H1 (cell line): ENCODE measurements at regions not wholly inside any gene's neighbourhood (a gene's known extent, or its start where the extent isn't known, plus 50 kb on each side); places are given as distances from the start of the nearest gene placed in this dataset.

ENCODE experiments used
- CTCF ChIA-PET: fragments of 300-600 bp; sonication (Branson Sonifier 250); formaldehyde crosslinking; loops from one replicate; lab custom pipeline; 2021; ENCODE audit not compliant: partially characterized antibody; lab: Charles Lee
- POLR2A ChIA-PET: fragments of 300-600 bp; sonication (Branson Sonifier 250); formaldehyde crosslinking; loops from one replicate; lab custom pipeline; 2021; ENCODE audit warnings: inconsistent platforms; ENCODE audit not compliant: partially characterized antibody; lab: Charles Lee
- DNase-seq, 2 experiments: peaks; one replicate each; pipeline versions ENCODE4 v3.0.0 to v3.0.0-alpha.2; 2010 to 2022; ENCODE audit warnings: low spot score in 2 of 2, low read depth in 1 of 2, mixed read lengths in 1 of 2
- FAIRE-seq: peaks from 2 replicates; lab custom pipeline; 2011; peaks lifted over from hg19 to GRCh38; lab: Jason Lieb, UNC
- H2AFZ ChIP-seq: 2 replicates; pipeline ENCODE4 v1.8.1; 2012; ENCODE audit warnings: low read length, inconsistent platforms
- H2AK5ac ChIP-seq: 2 replicates; pipeline ENCODE4 v1.6.1; 2013; ENCODE audit warnings: low read depth, low read length
- H2BK120ac ChIP-seq: replicated peaks from 2 replicates; pipeline ENCODE3; 2013; ENCODE audit warnings: low read depth, low read length, inconsistent platforms
- H2BK12ac ChIP-seq: 2 replicates; pipeline ENCODE4 v1.6.1; 2013; ENCODE audit warnings: low read depth, low read length
- H2BK15ac ChIP-seq: 2 replicates; pipeline ENCODE4 v1.6.1; 2013; ENCODE audit warnings: low read length
- H2BK20ac ChIP-seq: 2 replicates; pipeline ENCODE4 v1.6.1; 2013; ENCODE audit warnings: low read length
- H2BK5ac ChIP-seq: 2 replicates; pipeline ENCODE4 v1.6.1; 2013; ENCODE audit warnings: low read depth, low read length
- H3K14ac ChIP-seq: 2 replicates; pipeline ENCODE4 v1.6.1; 2013; ENCODE audit warnings: inconsistent platforms; ENCODE audit not compliant: insufficient read length
- H3K18ac ChIP-seq: 2 replicates; pipeline ENCODE4 v1.6.1; 2013; ENCODE audit warnings: low read length; ENCODE audit errors: extremely low read depth
- H3K23ac ChIP-seq: 2 replicates; pipeline ENCODE4 v1.6.1; 2013; ENCODE audit warnings: inconsistent platforms; ENCODE audit not compliant: insufficient read length
- H3K23me2 ChIP-seq: 2 replicates; pipeline ENCODE4 v1.6.1; 2013; ENCODE audit warnings: low read depth, low read length
- H3K27ac ChIP-seq: 2 replicates; pipeline ENCODE4 v1.6.1; 2011; ENCODE audit warnings: low read depth, low read length, inconsistent platforms
- H3K27me3 ChIP-seq, 4 experiments: replicated peaks in 1 of 4; 1 replicate in 1 of 4; 2 replicates in 3 of 4; pipeline versions ENCODE4 v1.6.1 to v1.8.1; 2011 to 2013; ENCODE audit warnings: low read length in 3 of 4, mild to moderate bottlenecking in 3 of 4, inconsistent platforms in 2 of 4, mixed read lengths in 2 of 4, moderate library complexity in 1 of 4; ENCODE audit not compliant: control insufficient read depth in 3 of 4, insufficient read depth in 3 of 4; ENCODE audit errors: extremely low read depth in 1 of 4
- H3K36me3 ChIP-seq, 4 experiments: 2 replicates each; pipeline versions ENCODE4 v1.6.1 to v1.8.1; 2011 to 2013; ENCODE audit warnings: mild to moderate bottlenecking in 4 of 4, low read length in 3 of 4, moderate library complexity in 2 of 4, control low read depth in 1 of 4, inconsistent platforms in 1 of 4; ENCODE audit not compliant: insufficient read depth in 4 of 4, control insufficient read depth in 2 of 4
- H3K4ac ChIP-seq: replicated peaks from 2 replicates; pipeline ENCODE3; 2013; ENCODE audit warnings: low read length, low read depth, mixed read lengths, inconsistent platforms; ENCODE audit not compliant: insufficient read length
- H3K4me1 ChIP-seq, 4 experiments: replicated peaks in 1 of 4; 1 replicate in 1 of 4; 2 replicates in 3 of 4; pipeline versions ENCODE4 v1.6.1 to v1.8.1; 2011 to 2013; ENCODE audit warnings: low read length in 3 of 4, inconsistent platforms in 2 of 4, mixed read lengths in 1 of 4; ENCODE audit not compliant: insufficient read depth in 4 of 4, control insufficient read depth in 3 of 4
- H3K4me2 ChIP-seq, 2 experiments: 2 replicates each; pipeline versions ENCODE4 v1.6.1 to v1.8.1; 2011 to 2013; ENCODE audit warnings: low read depth in 2 of 2, low read length in 2 of 2, control low read depth in 1 of 2, inconsistent platforms in 1 of 2, mild to moderate bottlenecking in 1 of 2; ENCODE audit not compliant: insufficient read depth in 1 of 2
- H3K4me3 ChIP-seq, 4 experiments: fragments of 200-600, 300-600 bp in 1 of 4; sonication (generic), shearing (Covaris generic), sonication (Bioruptor Twin) in 1 of 4; 2 replicates each; pipeline versions ENCODE4 v1.5.1 to v1.8.1; 2011 to 2016; ENCODE audit warnings: low read length in 4 of 4, low read depth in 3 of 4, control low read depth in 2 of 4, inconsistent platforms in 2 of 4, mild to moderate bottlenecking in 2 of 4, mixed read lengths in 1 of 4, moderate library complexity in 1 of 4; ENCODE audit not compliant: insufficient read depth in 2 of 4; ENCODE audit errors: extremely low read depth in 1 of 4
- H3K56ac ChIP-seq: replicated peaks from 2 replicates; pipeline ENCODE3; 2013; ENCODE audit warnings: low read depth, mild to moderate bottlenecking, mixed read lengths, low read length, inconsistent platforms; ENCODE audit not compliant: insufficient read length
- H3K79me1 ChIP-seq: 2 replicates; pipeline ENCODE4 v1.6.1; 2013; ENCODE audit warnings: low read depth, low read length, control low read depth
- H3K79me2 ChIP-seq, 2 experiments: 2 replicates each; pipeline versions ENCODE4 v1.6.1 to v1.8.1; 2012 to 2013; ENCODE audit warnings: low read length in 2 of 2, mild to moderate bottlenecking in 2 of 2, inconsistent platforms in 1 of 2; ENCODE audit not compliant: insufficient read depth in 2 of 2, control insufficient read depth in 1 of 2
- H3K9ac ChIP-seq, 4 experiments: replicated peaks in 1 of 4; 1 replicate in 1 of 4; 2 replicates in 3 of 4; pipeline versions ENCODE4 v1.6.1 to v1.8.1; 2011 to 2013; ENCODE audit warnings: low read depth in 3 of 4, low read length in 3 of 4, control low read depth in 2 of 4, mild to moderate bottlenecking in 2 of 4, moderate library complexity in 2 of 4, inconsistent platforms in 1 of 4; ENCODE audit errors: extremely low read depth in 1 of 4
- H3K9me3 ChIP-seq, 2 experiments: 2 replicates each; pipeline versions ENCODE4 v1.6.1 to v1.8.1; 2012 to 2013; ENCODE audit warnings: mild to moderate bottlenecking in 2 of 2, moderate library complexity in 2 of 2, control low read depth in 1 of 2, inconsistent platforms in 1 of 2, low read depth in 1 of 2, low read length in 1 of 2, mixed read lengths in 1 of 2; ENCODE audit not compliant: insufficient read depth in 2 of 2
- H4K20me1 ChIP-seq, 2 experiments: replicated peaks in 1 of 2; 2 replicates each; pipeline versions ENCODE3 to v1.8.1; 2011 to 2013; ENCODE audit warnings: inconsistent platforms in 2 of 2, low read length in 2 of 2, mild to moderate bottlenecking in 1 of 2; ENCODE audit not compliant: insufficient read depth in 2 of 2, control insufficient read depth in 1 of 2
- H4K5ac ChIP-seq: 2 replicates; pipeline ENCODE4 v1.6.1; 2013; ENCODE audit warnings: low read length, low read depth, mixed read lengths, inconsistent platforms; ENCODE audit not compliant: insufficient read length
- H4K8ac ChIP-seq: 2 replicates; pipeline ENCODE4 v1.8.0; 2013; ENCODE audit warnings: mild to moderate bottlenecking, moderate library complexity, low read length, inconsistent platforms; ENCODE audit not compliant: insufficient read depth; ENCODE audit errors: extremely low read depth
- H4K91ac ChIP-seq: replicated peaks from 2 replicates; pipeline ENCODE3; 2013; ENCODE audit warnings: low read length, mixed read lengths, inconsistent platforms; ENCODE audit not compliant: insufficient read length
- CBX8 ChIP-seq: fragments of 300-800, 300-1000 bp; sonication (generic); IDR thresholded peaks from 2 replicates; pipeline ENCODE4 v1.7.1; 2016; ENCODE audit warnings: low read depth, low read length, borderline replicate concordance
- CHD1 ChIP-seq: IDR thresholded peaks from 2 replicates; pipeline ENCODE4 v1.6.1; 2012; ENCODE audit warnings: low read depth, low read length, improper control_type of control experiment
- EZH2 ChIP-seq: fragments of 200-600 bp; sonication (generic); IDR thresholded peaks from 2 replicates; pipeline ENCODE4 v1.7.1; 2012; ENCODE audit warnings: low read depth, mild to moderate bottlenecking, moderate library complexity, low read length, inconsistent platforms; ENCODE audit not compliant: severe bottlenecking
- KDM4A ChIP-seq: IDR thresholded peaks from one replicate; pipeline ENCODE4 v1.7.1; 2012; ENCODE audit warnings: low read depth, mild to moderate bottlenecking, moderate library complexity, low read length, inconsistent platforms; ENCODE audit not compliant: severe bottlenecking
- RAD21 ChIP-seq, 2 experiments: IDR thresholded peaks in 1 of 2; conservative IDR thresholded peaks in 1 of 2; 2 replicates each; pipeline ENCODE4 v1.6.1; 2011; ENCODE audit warnings: low read depth in 2 of 2, low read length in 2 of 2, improper control_type of control experiment in 1 of 2, inconsistent platforms in 1 of 2, mild to moderate bottlenecking in 1 of 2, moderate library complexity in 1 of 2
- RXRA ChIP-seq: IDR thresholded peaks from 2 replicates; pipeline ENCODE4 v1.6.1; 2011; ENCODE audit warnings: low read depth, mild to moderate bottlenecking, low read length, moderate library complexity; ENCODE audit not compliant: insufficient read depth
- TCF12 ChIP-seq: IDR thresholded peaks from 2 replicates; pipeline ENCODE4 v1.6.1; 2011; ENCODE audit warnings: low read depth, mild to moderate bottlenecking, low read length
- WGBS, 2 experiments: shearing (Covaris generic) in 1 of 2; methylation state at CpG; one replicate each; pipeline versions ENCODE4 v1.1.6 to v1.1.7; 2013 to 2015; ENCODE audit warnings: low lambda C conversion rate in 2 of 2, mixed read lengths in 2 of 2, inconsistent platforms in 1 of 2, low coverage in 1 of 2, missing lambda C conversion rate in 1 of 2; ENCODE audit not compliant: insufficient replicate concordance in 2 of 2, insufficient coverage in 1 of 2, insufficient read length in 1 of 2; ENCODE audit errors: extremely low coverage in 1 of 2, missing lambda C conversion rate in 1 of 2; 5-methylcytosine and 5-hydroxymethylcytosine counted together
- TF ChIP-seq, protein P1 (sequence below), 3 experiments: IDR thresholded peaks; 1 replicate in 2 of 3; 2 replicates in 1 of 3; pipeline versions ENCODE4 v1.5.1 to v1.6.1; 2011; ENCODE audit warnings: low read length in 3 of 3, mild to moderate bottlenecking in 3 of 3, inconsistent platforms in 2 of 3, low read depth in 1 of 3, moderate library complexity in 1 of 3; ENCODE audit not compliant: insufficient read depth in 1 of 3; ENCODE audit errors: control extremely low read depth in 1 of 3

DNA sequence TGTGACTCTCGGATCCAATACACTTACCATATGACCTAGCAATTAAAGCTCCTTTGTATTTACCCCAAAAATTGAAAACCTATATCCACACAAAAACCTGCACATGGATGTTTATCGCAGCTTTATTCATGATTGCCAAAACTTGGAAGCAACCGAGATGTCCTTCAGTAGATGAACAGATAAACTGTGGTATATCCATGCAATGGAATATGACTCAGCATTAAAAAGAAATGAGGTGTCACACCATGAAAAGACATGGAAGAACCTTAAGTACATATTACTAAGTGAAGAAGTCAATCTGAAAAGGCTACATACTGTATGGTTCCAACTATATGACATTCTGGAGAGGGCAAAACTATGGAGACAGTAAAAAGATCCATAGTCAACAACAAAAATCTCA, 82.0 kb upstream of the PHF24 start:
- Histone ChIP-seq H3K9ac (no peak overlapping the region), H3K4me2 (no peak overlapping the region), H3K79me1 (no peaks in the 10 kb centered on the region), H2BK20ac (no peak overlapping the region), H2BK12ac (no peak overlapping the region), H3K4ac (no peak overlapping the region), H4K5ac (no peak overlapping the region), H3K79me2 (no peaks in the 10 kb centered on the region), H3K56ac (no peak overlapping the region), H3K23me2 (no peaks in the 10 kb centered on the region), H3K27me3 (no peaks in the 10 kb centered on the region), H3K18ac (no peak overlapping the region), H3K9me3 (peaks cover 0 to 5% of the 10 kb centered on the region in 2 experiments; a peak in 1 of 4 replicates), H3K23ac (no peak overlapping the region), H3K4me1 (no peaks in the 10 kb centered on the region), H3K27ac (no peak overlapping the region), H2AK5ac (no peak overlapping the region), H4K20me1 (no peaks in the 10 kb centered on the region), H2BK15ac (no peak overlapping the region), H4K8ac (no peak overlapping the region), H3K4me3 (no peak overlapping the region), H3K14ac (no peak overlapping the region), H2AFZ (no peak overlapping the region), H2BK120ac (no peak overlapping the region), H4K91ac (no peak overlapping the region), H2BK5ac (no peak overlapping the region), H3K36me3 (no peaks in the 10 kb centered on the region)
- WGBS, 2 experiments: 87% methylated on average over 3 of the region's 3 CpGs; no CpG with 5 or more reads in 1 of the 2 experiments
- FAIRE-seq: no peak
- POLR2A ChIA-PET: no interaction called here
- no peak for DNase-seq
- CTCF ChIA-PET: interaction anchor here (0.8 kb wide), 1 partner anchor 54 kb away, joined by 4 read pairs; no protein-coding TSS in a partner anchor
- no peak for TF ChIP-seq EZH2
- no peak for TF ChIP-seq RAD21 (IDR thresholded peaks at IDR 0.05 in 1 of 2, conservative IDR thresholded peaks at IDR 0.05 in 1 of 2; ENCODE audit: low read depth in 2 of 2, low read length in 2 of 2)
- TF ChIP-seq, protein P1, sequence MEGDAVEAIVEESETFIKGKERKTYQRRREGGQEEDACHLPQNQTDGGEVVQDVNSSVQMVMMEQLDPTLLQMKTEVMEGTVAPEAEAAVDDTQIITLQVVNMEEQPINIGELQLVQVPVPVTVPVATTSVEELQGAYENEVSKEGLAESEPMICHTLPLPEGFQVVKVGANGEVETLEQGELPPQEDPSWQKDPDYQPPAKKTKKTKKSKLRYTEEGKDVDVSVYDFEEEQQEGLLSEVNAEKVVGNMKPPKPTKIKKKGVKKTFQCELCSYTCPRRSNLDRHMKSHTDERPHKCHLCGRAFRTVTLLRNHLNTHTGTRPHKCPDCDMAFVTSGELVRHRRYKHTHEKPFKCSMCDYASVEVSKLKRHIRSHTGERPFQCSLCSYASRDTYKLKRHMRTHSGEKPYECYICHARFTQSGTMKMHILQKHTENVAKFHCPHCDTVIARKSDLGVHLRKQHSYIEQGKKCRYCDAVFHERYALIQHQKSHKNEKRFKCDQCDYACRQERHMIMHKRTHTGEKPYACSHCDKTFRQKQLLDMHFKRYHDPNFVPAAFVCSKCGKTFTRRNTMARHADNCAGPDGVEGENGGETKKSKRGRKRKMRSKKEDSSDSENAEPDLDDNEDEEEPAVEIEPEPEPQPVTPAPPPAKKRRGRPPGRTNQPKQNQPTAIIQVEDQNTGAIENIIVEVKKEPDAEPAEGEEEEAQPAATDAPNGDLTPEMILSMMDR (IDR thresholded peaks at IDR 0.05; ENCODE audit: control extremely low read depth in 1 of 3, insufficient read depth in 1 of 3, low read depth in 1 of 3, low read length in 3 of 3): no peak
- no peak for TF ChIP-seq TCF12
- TF ChIP-seq CHD1: no peak
- no peak for TF ChIP-seq CBX8
- no peak for TF ChIP-seq RXRA
- TF ChIP-seq KDM4A: no peak
